HT-29 (cell line): ENCODE measurements at regions not wholly inside any gene's neighbourhood (a gene's known extent, or its start where the extent isn't known, plus 50 kb on each side); places are given as distances from the start of the nearest gene placed in this dataset.

Experiments
- DNase-seq: peaks from one replicate; pipeline ENCODE4 v3.0.0-alpha.2; 2015; ENCODE audit warnings: low spot score

GRCh38 chr1:201589186-201589585, 50.3 kb downstream of the NAV1 start:
- no peak for DNase-seq

- DNase-seq = no peak
Measured at GRCh38 chr1:201590474-201590873, 51.5 kb downstream of the NAV1 start.

GRCh38 chr1:201591348-201591747, 52.4 kb downstream of the NAV1 start:
- DNase-seq = no peak

GRCh38 chr1:201591981-201592380, 53.1 kb downstream of the NAV1 start:
- DNase-seq = no peak

GRCh38 chr1:201593200-201593921, 54.4 kb downstream of the NAV1 start:
- no peak for DNase-seq

- peak; percentile 9 for DNase-seq
Measured at GRCh38 chr1:201594575-201595245, 55.8 kb downstream of the NAV1 start.

- DNase-seq = no peak
Measured at GRCh38 chr1:201595381-201595780, 56.5 kb downstream of the NAV1 start.

- DNase-seq = no peak
Measured at GRCh38 chr1:201596101-201596868, 57.4 kb downstream of the NAV1 start.

- DNase-seq = peak; percentile 80
Measured at GRCh38 chr1:201597551-201598230, 58.8 kb downstream of the NAV1 start.

- no peak for DNase-seq
Measured at GRCh38 chr1:201598396-201598795, 59.5 kb downstream of the NAV1 start.

- no peak for DNase-seq
Measured at GRCh38 chr1:201598973-201599372, 60.0 kb downstream of the NAV1 start.

GRCh38 chr1:201599548-201599947, 60.6 kb downstream of the NAV1 start:
- no peak for DNase-seq

GRCh38 chr1:201602413-201603265, 63.7 kb downstream of the NAV1 start:
- no peak for DNase-seq

GRCh38 chr1:201603613-201604232, 64.8 kb downstream of the NAV1 start:
- DNase-seq = no peak

- no peak for DNase-seq
Measured at GRCh38 chr1:201605385-201606010, 66.6 kb downstream of the NAV1 start.

GRCh38 chr1:201606096-201606495, 67.2 kb downstream of the NAV1 start:
- DNase-seq = no peak

- DNase-seq = no peak
Measured at GRCh38 chr1:201606623-201607022, 67.7 kb downstream of the NAV1 start.

- DNase-seq = no peak
Measured at GRCh38 chr1:201608635-201609395, 69.9 kb downstream of the NAV1 start.

GRCh38 chr1:201609661-201610318, 70.9 kb downstream of the NAV1 start:
- DNase-seq = no peak
